GM12864 (cell line): ENCODE measurements at regions not wholly inside any gene's neighbourhood (a gene's known extent, or its start where the extent isn't known, plus 50 kb on each side); places are given as distances from the start of the nearest gene placed in this dataset.

Source experiments
- DNase-seq: peaks from one replicate; pipeline ENCODE4 v3.0.0-alpha.2; 2011; ENCODE audit warnings: low read depth
- H3K4me3 ChIP-seq: 2 replicates; pipeline ENCODE4 v1.5.1; 2011; ENCODE audit warnings: mild to moderate bottlenecking, low read depth, low read length, control low read depth
- TF ChIP-seq, protein P1 (sequence below): IDR thresholded peaks from 2 replicates; pipeline ENCODE4 v1.5.1; 2011; ENCODE audit warnings: low read depth, mild to moderate bottlenecking, moderate library complexity, low read length, control low read depth, inconsistent platforms; ENCODE audit errors: missing control alignments

DNA sequence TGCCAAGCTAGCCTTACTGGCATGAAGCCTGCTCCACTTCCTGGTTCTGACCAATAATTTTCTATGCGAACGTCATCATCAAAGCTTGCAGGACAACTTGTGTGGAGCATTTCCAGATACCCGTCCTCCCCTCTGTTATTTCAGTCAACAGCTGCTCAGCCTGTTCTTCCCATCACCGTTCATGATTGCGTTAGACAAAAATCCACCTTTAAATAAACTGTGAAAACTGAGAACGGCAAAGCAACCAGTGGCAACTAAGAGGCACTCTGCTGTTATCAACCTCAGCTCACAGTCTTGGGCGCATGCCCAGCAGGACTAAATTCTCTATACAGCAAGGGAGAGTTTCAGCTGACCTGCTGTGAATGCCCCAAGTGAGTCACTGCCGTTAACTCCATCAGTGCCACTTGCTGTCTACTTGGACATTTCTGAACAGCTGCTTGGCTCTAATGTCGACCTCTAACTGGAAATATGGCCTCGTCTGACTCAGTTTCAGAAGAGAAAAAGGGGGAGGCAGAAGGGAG is 207.4 kb upstream of the RUNX1 start:
- no peak overlapping the region for H3K4me3 ChIP-seq
- TF ChIP-seq, protein P1, sequence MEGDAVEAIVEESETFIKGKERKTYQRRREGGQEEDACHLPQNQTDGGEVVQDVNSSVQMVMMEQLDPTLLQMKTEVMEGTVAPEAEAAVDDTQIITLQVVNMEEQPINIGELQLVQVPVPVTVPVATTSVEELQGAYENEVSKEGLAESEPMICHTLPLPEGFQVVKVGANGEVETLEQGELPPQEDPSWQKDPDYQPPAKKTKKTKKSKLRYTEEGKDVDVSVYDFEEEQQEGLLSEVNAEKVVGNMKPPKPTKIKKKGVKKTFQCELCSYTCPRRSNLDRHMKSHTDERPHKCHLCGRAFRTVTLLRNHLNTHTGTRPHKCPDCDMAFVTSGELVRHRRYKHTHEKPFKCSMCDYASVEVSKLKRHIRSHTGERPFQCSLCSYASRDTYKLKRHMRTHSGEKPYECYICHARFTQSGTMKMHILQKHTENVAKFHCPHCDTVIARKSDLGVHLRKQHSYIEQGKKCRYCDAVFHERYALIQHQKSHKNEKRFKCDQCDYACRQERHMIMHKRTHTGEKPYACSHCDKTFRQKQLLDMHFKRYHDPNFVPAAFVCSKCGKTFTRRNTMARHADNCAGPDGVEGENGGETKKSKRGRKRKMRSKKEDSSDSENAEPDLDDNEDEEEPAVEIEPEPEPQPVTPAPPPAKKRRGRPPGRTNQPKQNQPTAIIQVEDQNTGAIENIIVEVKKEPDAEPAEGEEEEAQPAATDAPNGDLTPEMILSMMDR: no peak
- DNase-seq: no peak

DNA sequence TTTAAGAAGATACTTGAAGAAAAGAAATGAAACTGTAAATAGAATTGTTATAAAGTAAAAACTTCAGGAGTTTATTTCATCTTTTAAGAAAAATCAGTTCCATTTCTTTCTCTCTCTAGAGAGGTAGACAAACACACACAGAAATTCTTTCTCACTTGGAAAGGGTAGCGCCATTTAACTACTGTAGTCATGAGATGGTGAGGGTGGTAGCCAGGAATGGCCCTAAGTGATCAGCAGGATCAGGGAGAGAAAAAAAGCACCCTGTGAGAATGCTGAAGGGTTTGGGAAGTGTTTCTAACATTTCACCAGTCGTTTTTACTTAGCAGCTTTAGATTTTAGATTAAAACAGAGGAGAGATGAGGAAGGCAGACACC is 205.7 kb upstream of the RUNX1 start:
- H3K4me3 ChIP-seq: no peak overlapping the region
- TF ChIP-seq, protein P1: no peak
- DNase-seq: no peak

DNA sequence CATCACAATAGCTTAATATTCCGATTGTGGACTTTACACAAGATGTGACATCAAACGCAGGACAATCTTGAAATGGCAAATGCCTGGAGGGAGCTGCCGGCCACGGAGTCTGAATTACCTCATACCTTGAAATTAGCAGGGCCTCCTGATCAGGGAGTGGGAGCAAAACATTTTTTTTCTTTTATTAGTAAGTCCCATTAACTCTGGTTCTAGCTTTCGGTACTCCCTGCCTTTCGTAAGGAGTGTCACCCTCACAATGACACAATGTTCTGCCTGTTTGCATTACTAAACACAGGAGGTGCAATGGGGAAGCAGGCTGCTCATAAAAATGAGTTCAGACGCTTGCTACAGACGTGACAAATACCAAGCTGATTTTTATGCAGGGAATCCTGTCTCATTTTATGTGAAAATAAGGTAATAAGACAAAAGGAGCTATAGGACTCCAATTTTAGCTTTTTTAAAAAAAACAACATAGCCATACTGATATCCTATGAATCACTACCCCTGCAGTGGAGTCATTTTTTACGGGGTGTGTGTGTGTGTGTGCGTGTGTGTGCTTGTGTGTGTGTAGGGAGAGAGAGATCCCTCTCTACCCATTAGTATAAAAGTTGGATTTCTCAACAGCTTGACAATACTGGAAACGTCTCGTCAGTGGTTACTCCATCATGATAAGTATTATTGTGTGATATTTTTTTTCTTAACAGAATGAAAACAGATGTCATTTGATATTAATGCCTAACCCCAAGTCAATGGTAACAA is 205.1 kb upstream of the RUNX1 start:
- no peak overlapping the region for H3K4me3 ChIP-seq
- DNase-seq: no peak
- TF ChIP-seq, protein P1: no peak

DNA sequence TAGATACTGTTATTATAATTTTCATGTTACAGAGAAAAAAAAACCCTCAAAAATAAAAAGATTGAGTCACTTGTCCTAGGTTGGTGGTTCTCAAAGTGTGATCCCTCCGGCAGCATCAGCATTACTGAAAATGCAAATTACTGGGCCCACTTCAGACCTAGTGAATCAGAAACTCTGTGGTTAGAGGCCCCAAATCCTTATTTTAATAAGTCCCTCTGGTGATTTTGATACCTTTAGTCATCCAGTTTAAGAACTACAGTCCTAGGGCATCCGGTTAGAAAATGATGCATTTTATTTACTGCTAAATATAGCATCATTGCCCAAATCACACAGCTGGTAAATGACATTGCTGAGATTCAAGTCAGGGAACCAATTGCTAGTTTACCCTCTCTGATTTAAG is 203.7 kb upstream of the RUNX1 start:
- H3K4me3 ChIP-seq: no peak overlapping the region
- TF ChIP-seq, protein P1: no peak
- DNase-seq: no peak

DNA sequence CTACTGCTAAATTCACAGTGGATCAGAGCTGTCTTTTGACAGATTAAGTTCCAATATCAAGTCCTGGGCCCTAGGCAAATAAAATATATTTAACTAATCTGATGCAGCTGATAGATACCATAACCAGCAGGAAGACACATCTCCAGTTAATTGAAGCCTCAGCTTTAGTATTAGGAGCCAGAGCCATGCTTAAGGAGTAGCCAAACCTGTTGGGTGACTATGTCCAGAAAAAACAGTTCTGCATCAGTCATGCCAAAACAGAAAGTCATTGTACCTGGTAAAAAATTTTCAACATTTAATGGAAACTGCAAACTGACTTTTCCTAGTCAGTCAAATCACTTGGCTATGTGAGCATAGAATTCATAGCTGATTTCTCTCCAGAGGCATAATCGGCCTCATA is 200.5 kb upstream of the RUNX1 start:
- TF ChIP-seq, protein P1: no peak
- H3K4me3 ChIP-seq: no peak overlapping the region
- no peak for DNase-seq

DNA sequence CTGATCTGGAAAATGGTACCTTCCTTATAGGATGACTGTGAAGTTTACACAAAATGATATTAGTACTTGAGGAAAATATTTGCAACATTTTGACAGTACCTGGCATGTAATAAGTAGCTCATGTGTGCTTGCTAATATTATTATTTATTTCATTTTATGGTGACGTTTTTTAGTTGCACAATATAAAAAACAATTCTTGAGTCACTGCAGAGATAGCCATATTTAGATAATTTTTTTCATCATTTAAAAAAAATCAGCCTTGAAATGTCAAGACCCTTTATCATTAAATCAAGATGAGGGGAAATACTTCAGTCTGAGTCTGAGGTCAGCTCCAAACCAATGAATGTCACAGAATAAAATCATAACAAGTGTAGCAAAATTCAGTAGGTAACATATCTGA is 196.8 kb upstream of the RUNX1 start:
- no peak for DNase-seq
- H3K4me3 ChIP-seq: no peak overlapping the region
- TF ChIP-seq, protein P1: no peak

DNA sequence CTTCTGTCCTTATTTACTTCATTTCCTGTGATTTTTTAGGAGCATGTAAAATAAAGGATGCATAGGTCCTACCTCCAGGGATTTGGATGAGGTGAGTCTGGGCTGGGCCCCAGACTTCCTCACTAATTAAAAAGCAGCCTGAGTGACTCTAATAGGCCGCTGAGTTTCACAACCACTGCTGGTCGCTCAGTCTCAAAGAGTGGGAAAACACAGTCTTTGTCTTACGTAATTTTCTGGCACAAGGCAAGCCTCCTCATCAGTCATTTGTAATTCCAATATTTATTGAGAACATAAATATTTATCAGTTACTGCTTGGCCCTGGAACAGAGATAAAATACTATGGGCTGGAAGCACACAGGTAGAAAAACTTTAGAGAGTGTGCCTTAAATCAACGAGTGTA is 195.4 kb upstream of the RUNX1 start:
- TF ChIP-seq, protein P1: no peak
- no peak overlapping the region for H3K4me3 ChIP-seq
- DNase-seq: no peak
